Keratinocyte (primary cell): ENCODE measurements at regions not wholly inside any gene's neighbourhood (a gene's known extent, or its start where the extent isn't known, plus 50 kb on each side); places are given as distances from the start of the nearest gene placed in this dataset.

Experiments used
- EZH2 ChIP-seq: IDR thresholded peaks from one replicate; pipeline ENCODE4 v1.6.1; 2012; ENCODE audit warnings: inconsistent platforms, mild to moderate bottlenecking, low read length, moderate library complexity
- TF ChIP-seq, protein P1 (sequence below), 3 experiments: IDR thresholded peaks in 1 of 3; conservative IDR thresholded peaks in 1 of 3; optimal IDR thresholded peaks in 1 of 3; 2 replicates in 2 of 3; 3 replicates in 1 of 3; pipeline versions ENCODE3 to v1.5.1; 2011; ENCODE audit warnings: low read length in 3 of 3, mild to moderate bottlenecking in 3 of 3, moderate library complexity in 2 of 3, control low read depth in 1 of 3, inconsistent platforms in 1 of 3; ENCODE audit not compliant: insufficient read depth in 2 of 3; ENCODE audit errors: extremely low read depth in 1 of 3

DNA sequence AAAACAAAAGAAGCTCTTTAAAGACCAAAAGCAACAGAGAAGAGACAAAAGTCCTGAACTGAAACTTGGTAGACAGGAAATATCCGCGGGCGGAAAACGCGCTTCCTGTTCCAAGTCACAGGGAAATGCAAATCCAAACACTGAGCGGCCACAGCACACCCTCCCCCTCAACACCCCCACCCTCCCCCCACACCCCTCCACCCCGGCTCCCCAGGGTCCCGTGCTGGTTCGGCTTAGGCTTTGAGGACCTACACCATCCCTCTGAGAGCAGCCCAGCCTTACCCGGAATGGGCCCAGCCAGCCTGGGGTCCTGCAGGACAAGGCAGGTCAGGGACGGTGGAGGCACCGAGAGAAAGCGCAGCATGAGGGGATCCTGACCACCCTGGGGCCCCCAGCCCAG lies 160.4 kb downstream of the BRD1 start:
- TF ChIP-seq, protein P1, sequence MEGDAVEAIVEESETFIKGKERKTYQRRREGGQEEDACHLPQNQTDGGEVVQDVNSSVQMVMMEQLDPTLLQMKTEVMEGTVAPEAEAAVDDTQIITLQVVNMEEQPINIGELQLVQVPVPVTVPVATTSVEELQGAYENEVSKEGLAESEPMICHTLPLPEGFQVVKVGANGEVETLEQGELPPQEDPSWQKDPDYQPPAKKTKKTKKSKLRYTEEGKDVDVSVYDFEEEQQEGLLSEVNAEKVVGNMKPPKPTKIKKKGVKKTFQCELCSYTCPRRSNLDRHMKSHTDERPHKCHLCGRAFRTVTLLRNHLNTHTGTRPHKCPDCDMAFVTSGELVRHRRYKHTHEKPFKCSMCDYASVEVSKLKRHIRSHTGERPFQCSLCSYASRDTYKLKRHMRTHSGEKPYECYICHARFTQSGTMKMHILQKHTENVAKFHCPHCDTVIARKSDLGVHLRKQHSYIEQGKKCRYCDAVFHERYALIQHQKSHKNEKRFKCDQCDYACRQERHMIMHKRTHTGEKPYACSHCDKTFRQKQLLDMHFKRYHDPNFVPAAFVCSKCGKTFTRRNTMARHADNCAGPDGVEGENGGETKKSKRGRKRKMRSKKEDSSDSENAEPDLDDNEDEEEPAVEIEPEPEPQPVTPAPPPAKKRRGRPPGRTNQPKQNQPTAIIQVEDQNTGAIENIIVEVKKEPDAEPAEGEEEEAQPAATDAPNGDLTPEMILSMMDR (optimal IDR thresholded peaks at IDR 0.05 in 1 of 3, IDR thresholded peaks at IDR 0.05 in 1 of 3, conservative IDR thresholded peaks at IDR 0.05 in 1 of 3; ENCODE audit: extremely low read depth in 1 of 3, insufficient read depth in 2 of 3, low read length in 3 of 3): no peak
- no peak for TF ChIP-seq EZH2
